ENCODE measurements at regions not wholly inside any gene's neighbourhood (a gene's known extent, or its start where the extent isn't known, plus 50 kb on each side); places are given as distances from the start of the nearest gene placed in this dataset.

GRCh38 chr9:86893811-86894490, 53.4 kb downstream of the GAS1 start:
- in situ Hi-C loops (cut with HindIII; ENCODE audit: low sequenced_read_pairs), result no loop called here

- in situ Hi-C loops (cut with HindIII; ENCODE audit: low sequenced_read_pairs), result no loop called here
These were observed 54.7 kb downstream of the GAS1 start for GRCh38 chr9:86892576-86892975.

- in situ Hi-C loops (cut with HindIII; ENCODE audit: low sequenced_read_pairs), result no loop called here
These were observed 55.3 kb downstream of the GAS1 start for GRCh38 chr9:86891886-86892437.

GRCh38 chr9:86891091-86891490, 56.2 kb downstream of the GAS1 start:
- in situ Hi-C loops (cut with HindIII; ENCODE audit: low sequenced_read_pairs), result no loop called here

GRCh38 chr9:86885232-86885631, 62.1 kb downstream of the GAS1 start:
- in situ Hi-C loops (cut with HindIII; ENCODE audit: low sequenced_read_pairs), result no loop called here

- in situ Hi-C loops (cut with HindIII; ENCODE audit: low sequenced_read_pairs), result no loop called here
These were observed 70.6 kb downstream of the GAS1 start for GRCh38 chr9:86876621-86877196.

GRCh38 chr9:86868616-86869015, 78.7 kb downstream of the GAS1 start:
- in situ Hi-C loops (cut with HindIII; ENCODE audit: low sequenced_read_pairs), result no loop called here

GRCh38 chr9:86867804-86868313, 79.4 kb downstream of the GAS1 start:
- in situ Hi-C loops (cut with HindIII; ENCODE audit: low sequenced_read_pairs), result no loop called here

GRCh38 chr9:86865952-86866351, 81.4 kb downstream of the GAS1 start:
- in situ Hi-C loops (cut with HindIII; ENCODE audit: low sequenced_read_pairs), result no loop called here

GRCh38 chr9:86860006-86860405, 87.3 kb downstream of the GAS1 start:
- in situ Hi-C loops (cut with HindIII; ENCODE audit: low sequenced_read_pairs), result no loop called here

GRCh38 chr9:86859056-86859455, 88.2 kb downstream of the GAS1 start:
- in situ Hi-C loops (cut with HindIII; ENCODE audit: low sequenced_read_pairs), result no loop called here

- in situ Hi-C loops (cut with HindIII; ENCODE audit: low sequenced_read_pairs), result no loop called here
These were observed 89.3 kb downstream of the GAS1 start for GRCh38 chr9:86858009-86858408.

- in situ Hi-C loops (cut with HindIII; ENCODE audit: low sequenced_read_pairs), result no loop called here
These were observed 91.0 kb downstream of the GAS1 start for GRCh38 chr9:86856259-86856658.

- in situ Hi-C loops (cut with HindIII; ENCODE audit: low sequenced_read_pairs), result no loop called here
These were observed 92.3 kb downstream of the GAS1 start for GRCh38 chr9:86854898-86855523.

GRCh38 chr9:86846656-86847055, 100.7 kb downstream of the GAS1 start:
- in situ Hi-C loops (cut with HindIII; ENCODE audit: low sequenced_read_pairs), result no loop called here

GRCh38 chr9:86843206-86843605, 104.1 kb downstream of the GAS1 start:
- in situ Hi-C loops (cut with HindIII; ENCODE audit: low sequenced_read_pairs), result no loop called here

GRCh38 chr9:86842573-86842972, 104.7 kb downstream of the GAS1 start:
- in situ Hi-C loops (cut with HindIII; ENCODE audit: low sequenced_read_pairs), result no loop called here

- in situ Hi-C loops (cut with HindIII; ENCODE audit: low sequenced_read_pairs), result no loop called here
These were observed 107.8 kb downstream of the GAS1 start for GRCh38 chr9:86839522-86839921.

GRCh38 chr9:86838519-86839497, 108.5 kb downstream of the GAS1 start:
- in situ Hi-C loops (cut with HindIII; ENCODE audit: low sequenced_read_pairs), result no loop called here

GRCh38 chr9:86837345-86837744, 110.0 kb downstream of the GAS1 start:
- in situ Hi-C loops (cut with HindIII; ENCODE audit: low sequenced_read_pairs), result no loop called here

- in situ Hi-C loops (cut with HindIII; ENCODE audit: low sequenced_read_pairs), result no loop called here
These were observed 110.5 kb downstream of the GAS1 start for GRCh38 chr9:86836797-86837196.
